GM12875 (cell line): ENCODE measurements at regions not wholly inside any gene's neighbourhood (a gene's known extent, or its start where the extent isn't known, plus 50 kb on each side); places are given as distances from the start of the nearest gene placed in this dataset.

Source experiments
- H3K4me3 ChIP-seq: one replicate; pipeline ENCODE4 v1.5.1; 2011; ENCODE audit warnings: low read depth, low read length, control low read depth
- TF ChIP-seq, protein P1 (sequence below): IDR thresholded peaks from 2 replicates; pipeline ENCODE4 v1.5.1; 2011; ENCODE audit warnings: low read depth, mild to moderate bottlenecking, control low read depth, inconsistent platforms, low read length, moderate library complexity, borderline replicate concordance; ENCODE audit not compliant: insufficient read depth

DNA sequence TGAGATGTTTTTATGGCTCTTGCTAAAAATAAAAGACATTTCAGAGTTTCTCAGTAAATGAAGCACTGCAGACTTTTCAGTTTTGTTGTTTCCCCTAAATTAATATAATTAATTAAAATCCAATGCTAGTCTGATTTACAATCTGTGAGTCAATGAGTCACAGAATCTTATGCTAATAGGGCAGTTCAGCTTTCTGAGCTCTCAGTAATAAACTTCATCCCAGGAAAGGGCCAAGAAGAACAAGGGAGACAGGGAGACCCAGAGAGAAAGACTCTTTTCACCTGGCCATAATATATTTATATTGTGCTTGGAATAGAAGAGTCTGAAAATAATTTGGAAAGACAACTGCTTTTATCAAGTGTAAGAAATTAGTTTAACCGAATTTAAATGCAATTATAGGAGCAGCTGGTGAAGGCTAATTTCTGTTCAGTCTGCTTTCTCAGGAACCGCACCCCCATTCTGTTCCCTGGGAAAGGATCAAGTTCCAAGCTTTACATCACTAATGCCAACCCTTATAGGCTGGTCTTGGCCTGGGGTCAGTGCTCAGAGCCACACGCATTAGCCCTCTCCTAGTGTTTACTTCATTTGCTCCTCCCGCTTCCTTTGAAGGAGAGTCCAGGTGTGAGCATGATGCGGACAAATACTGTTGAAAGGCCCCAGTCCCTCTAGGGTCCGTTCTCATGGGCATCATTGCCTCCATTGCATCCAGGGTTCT, 145.6 kb downstream of the ZBTB18 start:
- TF ChIP-seq, protein P1, sequence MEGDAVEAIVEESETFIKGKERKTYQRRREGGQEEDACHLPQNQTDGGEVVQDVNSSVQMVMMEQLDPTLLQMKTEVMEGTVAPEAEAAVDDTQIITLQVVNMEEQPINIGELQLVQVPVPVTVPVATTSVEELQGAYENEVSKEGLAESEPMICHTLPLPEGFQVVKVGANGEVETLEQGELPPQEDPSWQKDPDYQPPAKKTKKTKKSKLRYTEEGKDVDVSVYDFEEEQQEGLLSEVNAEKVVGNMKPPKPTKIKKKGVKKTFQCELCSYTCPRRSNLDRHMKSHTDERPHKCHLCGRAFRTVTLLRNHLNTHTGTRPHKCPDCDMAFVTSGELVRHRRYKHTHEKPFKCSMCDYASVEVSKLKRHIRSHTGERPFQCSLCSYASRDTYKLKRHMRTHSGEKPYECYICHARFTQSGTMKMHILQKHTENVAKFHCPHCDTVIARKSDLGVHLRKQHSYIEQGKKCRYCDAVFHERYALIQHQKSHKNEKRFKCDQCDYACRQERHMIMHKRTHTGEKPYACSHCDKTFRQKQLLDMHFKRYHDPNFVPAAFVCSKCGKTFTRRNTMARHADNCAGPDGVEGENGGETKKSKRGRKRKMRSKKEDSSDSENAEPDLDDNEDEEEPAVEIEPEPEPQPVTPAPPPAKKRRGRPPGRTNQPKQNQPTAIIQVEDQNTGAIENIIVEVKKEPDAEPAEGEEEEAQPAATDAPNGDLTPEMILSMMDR: no peak
- no peak overlapping the region for H3K4me3 ChIP-seq

DNA sequence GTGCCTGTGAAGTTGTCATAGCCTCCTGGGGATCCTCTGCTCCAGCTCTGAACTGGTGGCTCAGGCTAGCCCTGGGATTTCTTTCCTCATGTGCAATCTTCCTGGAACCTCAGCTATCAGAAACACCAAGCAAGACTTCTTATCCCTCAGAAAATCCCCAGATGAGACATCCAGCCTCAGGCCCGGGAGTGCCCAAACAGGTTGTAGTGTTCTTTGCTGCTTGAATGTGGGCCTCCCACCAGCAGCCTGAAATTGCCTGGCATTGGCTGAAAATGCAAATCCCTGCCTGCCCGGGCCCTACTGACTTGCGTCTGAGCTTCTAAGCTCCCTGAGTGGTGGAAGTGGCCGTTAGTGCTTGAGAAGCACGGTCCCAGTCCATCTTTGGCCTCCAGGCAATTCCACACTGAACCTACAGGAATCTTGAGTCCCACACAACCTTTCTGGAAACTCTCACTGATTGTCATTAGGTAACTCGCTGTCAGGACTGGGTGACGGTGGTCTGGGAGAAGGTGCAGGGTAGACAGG, 146.8 kb downstream of the ZBTB18 start:
- TF ChIP-seq, protein P1: no peak

DNA sequence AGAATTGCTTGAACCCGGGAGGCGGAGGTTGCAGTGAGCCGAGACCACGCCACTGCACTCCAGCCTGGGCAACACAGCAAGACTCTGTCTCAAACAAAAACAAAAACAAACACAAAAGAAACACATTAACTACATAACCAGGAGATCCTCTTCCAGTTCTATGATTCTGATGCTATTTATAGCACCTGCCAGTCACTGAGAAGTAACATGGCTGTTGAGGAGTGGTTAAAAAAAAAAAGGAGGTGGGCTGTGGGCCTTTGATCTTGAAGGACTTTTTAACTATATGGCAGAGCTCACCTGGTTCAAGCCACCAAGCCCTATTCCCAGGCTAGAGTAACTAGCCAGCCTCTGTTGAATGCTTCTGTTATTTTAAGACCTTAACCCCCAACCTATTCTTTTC, 148.8 kb downstream of the ZBTB18 start:
- TF ChIP-seq, protein P1: no peak
- H3K4me3 ChIP-seq: no peak overlapping the region

More for the DNA sequence above, 146.8 kb downstream of the ZBTB18 start:
- H3K4me3 ChIP-seq: no peak overlapping the region

DNA sequence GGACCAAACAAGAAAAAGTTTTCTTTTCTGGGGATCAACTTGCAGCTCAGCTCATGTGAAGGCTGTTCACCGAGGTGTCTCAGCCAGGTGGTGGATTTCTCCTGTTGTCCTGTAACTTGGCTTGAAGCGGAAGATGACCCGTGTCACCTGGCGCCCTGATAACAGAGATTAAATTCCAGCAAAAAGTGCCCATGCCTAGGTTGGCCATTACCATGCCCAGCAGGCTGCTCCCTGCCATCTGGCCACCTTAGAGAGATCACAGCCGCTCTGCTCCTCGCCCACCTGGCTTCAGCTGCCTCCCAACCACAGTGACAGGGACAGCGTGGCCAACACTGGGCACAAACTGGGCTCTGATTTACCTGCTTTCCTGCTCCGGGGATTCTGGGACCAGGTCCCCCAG, 149.5 kb downstream of the ZBTB18 start:
- H3K4me3 ChIP-seq: no peak overlapping the region
- TF ChIP-seq, protein P1: no peak

DNA sequence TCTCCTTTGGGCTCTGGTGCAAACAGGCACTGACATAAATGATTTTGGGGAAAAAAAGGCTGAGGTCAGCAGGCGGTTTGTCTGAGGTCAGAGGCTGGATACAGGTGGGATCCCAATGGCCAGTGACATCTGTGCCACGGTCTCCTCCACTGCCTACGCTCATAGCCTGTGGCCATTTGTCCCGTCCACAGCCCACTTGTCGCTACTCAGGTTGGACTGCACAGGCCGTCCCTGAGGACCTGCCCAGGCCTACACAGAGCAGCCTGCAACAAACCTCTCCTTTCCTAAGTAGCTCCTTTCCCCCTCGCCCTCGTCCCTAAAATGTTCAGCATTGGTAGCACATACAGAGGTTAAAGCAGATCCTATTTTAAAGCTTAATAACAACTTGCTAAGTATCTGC, 150.7 kb downstream of the ZBTB18 start:
- TF ChIP-seq, protein P1: no peak
- H3K4me3 ChIP-seq: no peak overlapping the region

DNA sequence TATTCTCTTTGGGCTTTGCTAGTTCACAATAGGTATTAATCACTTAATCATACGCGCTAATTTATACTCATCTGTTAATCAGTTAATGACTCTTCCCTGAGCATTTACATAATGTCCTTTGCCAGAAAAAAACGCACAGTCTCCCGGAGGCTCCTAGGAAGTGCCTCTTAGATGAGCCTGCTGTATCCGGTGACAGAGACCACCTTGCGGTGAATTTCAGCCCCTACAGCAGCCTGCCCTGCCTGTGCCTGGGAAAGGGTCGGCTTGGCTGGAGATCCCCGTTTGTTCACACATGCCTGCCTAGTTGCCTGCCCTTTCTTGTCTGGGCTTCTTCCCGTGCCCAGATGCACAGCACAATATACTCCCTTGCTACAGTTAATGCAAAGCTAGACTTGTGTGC, 152.9 kb downstream of the ZBTB18 start:
- TF ChIP-seq, protein P1: no peak
- no peak overlapping the region for H3K4me3 ChIP-seq

DNA sequence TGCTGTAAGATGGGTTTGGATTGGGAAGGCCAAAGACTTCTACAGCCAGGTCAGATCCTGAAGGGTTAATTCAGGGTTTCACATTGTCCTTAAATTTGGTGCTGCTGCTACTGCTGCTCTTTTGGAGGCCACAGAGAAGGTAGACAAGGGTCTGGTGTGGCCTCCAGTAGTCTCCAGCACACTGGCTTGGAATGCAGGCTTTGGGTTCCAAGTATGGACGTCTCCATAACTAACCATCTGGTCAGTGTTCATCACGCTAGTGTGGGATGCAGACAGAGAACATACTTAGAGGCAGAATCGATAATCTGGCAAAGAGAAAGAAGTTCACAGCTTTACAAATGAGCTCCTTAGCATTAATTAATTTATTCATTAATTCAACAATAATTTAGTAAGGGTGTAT, 154.1 kb downstream of the ZBTB18 start:
- H3K4me3 ChIP-seq: no peak overlapping the region
- TF ChIP-seq, protein P1: no peak
